H4 (cell line): ENCODE measurements at regions not wholly inside any gene's neighbourhood (a gene's known extent, or its start where the extent isn't known, plus 50 kb on each side); places are given as distances from the start of the nearest gene placed in this dataset.
"Not testable (repeated sequence)": the region's sequence is repeated elsewhere in the genome, so short reads cannot be mapped to it uniquely, and the experiment has no call there.

Experiments used
- DNase-seq: peaks from one replicate; pipeline ENCODE4 v3.0.0-alpha.2; 2015; ENCODE audit warnings: low spot score

- not testable (repeated sequence) for DNase-seq
Observed at GRCh38 chr1:73245196-73245595, 952.8 kb downstream of the LRRIQ3 start.

DNA sequence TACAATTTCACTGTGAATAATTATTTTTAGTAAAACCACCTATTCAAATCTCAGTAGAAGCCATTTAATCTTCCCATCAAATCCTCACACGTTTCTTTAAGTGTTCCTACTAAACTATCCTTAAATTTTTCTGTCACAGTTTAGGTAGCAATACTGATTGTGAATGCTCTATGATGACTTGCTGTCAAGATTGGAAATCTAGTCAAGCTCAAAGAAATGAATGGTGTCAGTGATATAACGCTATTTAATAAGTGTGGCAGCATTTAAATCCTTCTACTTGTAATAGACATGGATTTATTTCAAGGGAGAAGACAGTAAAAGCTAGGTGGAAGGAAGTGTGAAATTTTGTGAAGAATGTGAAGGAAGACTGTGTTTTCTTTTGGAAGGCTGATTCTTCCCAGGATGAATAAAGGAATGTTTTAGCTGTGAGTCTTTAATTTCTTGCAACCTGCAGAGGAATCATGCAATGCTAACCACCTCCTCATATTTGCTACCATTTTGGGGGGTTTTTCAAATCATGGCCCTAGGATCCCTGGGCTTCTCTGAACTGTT, 936.7 kb upstream of the NEGR1 start:
- no peak for DNase-seq

- DNase-seq, result no peak
Observed at GRCh38 chr1:73205294-73205973, 923.1 kb upstream of the NEGR1 start.

- no peak for DNase-seq
Observed at GRCh38 chr1:73197972-73198371, 915.6 kb upstream of the NEGR1 start.

DNA sequence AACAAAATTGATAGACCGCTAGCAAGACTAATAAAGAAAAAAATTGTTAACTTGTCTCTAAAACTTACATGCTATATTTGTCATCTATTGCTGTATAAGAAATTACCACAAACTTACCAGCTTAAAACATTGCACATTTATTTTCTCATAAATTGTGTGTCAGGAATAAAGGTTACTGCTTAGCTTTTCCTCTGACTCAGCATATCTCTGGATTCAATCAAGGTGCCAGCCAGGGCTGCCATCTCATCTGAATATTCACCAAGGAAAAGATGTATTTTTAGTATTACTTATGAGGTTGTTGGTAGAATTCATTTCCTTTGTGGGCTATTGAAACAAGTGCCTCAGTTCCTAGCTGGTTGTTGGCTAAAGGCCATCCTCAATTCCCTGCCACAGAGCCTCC, 912.6 kb upstream of the NEGR1 start:
- DNase-seq, result no peak

- DNase-seq, result not testable (repeated sequence)
Observed at GRCh38 chr1:73183581-73183980, 901.2 kb upstream of the NEGR1 start.

DNA sequence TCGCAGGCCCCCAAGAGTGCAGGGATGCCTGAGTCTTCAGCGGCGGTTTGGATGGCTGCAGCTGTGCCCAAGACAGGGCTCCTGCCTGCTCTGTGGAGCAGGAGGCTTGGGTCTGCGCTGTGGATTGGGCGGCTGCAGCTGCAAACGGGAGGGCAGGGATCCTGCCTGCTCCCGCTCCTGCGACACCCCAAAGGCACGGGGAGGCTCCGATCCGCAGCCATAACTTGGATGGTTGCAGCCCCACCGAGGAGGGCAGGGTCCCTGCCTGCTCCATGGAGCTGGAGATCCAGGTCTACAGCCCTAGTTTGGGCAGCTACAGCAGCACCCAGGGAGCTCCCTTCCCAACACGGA, 898.8 kb upstream of the NEGR1 start:
- DNase-seq, result no peak

DNA sequence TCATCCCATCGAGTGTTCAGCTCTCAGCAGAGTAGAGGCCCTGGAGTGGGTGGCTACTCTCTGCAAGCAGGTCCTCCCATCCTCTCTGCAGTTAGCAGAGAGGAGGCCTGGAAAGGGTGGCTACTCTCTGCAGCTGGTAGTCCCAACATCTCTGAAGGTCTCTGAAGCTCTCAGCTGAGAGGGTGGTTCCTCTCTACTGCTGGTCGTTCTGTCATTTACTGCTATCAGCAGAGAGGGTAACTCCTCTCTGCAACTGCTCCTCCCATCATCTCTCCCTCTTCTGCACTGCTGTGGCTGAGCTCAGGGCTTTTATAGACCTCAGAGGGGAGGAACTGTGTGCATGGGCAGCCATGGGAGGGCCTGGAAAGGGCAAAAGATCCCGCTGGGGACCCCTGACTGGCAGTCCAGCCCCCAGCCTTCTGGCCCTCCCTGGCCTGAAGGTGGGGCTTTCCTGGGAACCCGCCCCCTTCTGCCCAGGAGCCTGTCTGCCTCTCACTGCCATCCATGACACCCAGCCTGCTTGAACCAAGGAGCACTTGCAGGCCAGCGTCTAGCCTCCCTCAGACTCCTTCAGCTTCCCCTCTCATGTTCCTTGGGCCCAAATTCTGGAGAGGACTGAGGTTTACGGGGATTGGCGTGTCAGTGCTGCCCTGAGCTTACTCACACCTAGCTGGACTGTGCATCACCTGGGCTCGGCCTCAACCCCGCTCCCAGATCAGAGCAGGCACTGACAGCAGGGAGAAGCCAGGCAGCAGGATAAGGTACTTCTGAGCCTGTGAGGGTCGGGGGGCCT, 898.3 kb upstream of the NEGR1 start:
- DNase-seq, result no peak

DNA sequence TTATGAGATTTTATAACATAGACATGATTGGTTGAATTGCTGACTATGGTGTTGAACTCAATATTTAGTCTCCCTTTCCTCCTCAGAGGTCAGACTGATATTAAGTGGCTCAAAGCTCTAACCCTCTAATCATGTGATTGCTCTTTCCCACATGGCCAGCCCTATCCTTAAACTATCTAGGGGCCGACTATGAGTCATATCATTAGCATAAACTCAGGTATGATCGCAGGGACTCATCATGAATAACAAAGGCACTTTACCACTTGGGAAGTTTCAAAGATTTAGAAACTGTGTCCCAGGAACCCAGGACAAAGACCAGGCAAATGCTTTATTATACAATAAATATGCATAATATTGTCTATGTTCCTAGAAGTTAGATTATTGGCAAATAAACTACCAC, 894.6 kb upstream of the NEGR1 start:
- no peak for DNase-seq

GRCh38 chr1:73167009-73167657, 884.8 kb upstream of the NEGR1 start:
- no peak for DNase-seq

DNA sequence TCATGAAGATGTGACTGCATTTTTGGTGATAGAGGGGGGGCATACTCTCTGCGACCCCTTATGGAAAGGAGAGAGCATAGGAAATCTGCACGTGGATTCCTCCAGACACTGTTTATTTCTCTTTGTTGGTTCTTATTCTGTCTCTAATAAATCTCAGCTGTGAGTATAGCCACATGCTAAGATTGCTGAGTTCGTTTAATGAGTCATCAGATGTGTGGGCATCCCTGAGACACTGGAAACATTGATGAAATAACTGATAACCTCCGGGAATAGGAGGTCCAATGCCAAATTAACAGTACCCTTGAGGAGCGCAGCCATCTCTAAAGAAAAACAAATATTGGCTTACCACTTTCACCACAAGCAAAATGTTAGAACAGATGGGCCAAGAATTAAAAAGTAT, 880.2 kb upstream of the NEGR1 start:
- peak; percentile 51 for DNase-seq

DNA sequence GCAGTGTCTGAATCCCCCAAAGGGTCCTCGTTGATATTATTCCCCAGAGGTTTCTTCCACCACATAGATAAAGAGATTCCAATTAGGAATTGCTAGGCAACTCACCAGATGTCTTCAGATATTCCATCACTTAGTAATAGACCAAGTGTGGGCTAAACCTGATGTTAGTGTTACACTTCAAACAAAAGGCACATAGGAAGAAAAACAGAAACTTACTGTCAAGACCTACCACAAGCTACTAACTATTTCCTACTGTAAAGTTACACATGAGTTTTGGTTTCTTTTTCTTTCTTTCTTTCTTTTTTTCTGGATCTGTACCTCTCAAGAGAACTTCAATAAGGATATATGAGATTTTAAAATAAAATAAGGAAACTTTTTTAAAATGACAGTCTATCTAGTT, 879.1 kb upstream of the NEGR1 start:
- no peak for DNase-seq

- DNase-seq, result peak; percentile 59
Observed at GRCh38 chr1:73160759-73161158, 878.4 kb upstream of the NEGR1 start.

DNA sequence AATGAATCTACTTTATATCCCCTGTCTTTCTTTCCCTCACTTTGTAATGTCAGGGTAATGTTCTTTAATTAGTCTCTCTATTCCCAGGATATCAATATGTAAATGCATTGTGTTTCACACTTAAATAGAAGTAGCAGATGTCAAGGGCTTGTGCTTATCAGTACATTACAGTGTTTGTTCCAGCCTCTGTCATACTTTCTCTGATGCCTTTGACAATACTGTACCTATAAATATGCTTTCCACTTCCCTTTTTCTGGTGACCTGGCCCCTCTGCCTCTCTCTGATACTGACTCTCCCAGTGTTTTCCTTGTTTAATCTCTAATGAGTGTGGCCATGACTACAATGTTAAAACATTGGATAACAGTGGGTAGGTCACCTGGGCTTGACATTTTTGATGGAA, 862.0 kb upstream of the NEGR1 start:
- DNase-seq, result no peak

DNA sequence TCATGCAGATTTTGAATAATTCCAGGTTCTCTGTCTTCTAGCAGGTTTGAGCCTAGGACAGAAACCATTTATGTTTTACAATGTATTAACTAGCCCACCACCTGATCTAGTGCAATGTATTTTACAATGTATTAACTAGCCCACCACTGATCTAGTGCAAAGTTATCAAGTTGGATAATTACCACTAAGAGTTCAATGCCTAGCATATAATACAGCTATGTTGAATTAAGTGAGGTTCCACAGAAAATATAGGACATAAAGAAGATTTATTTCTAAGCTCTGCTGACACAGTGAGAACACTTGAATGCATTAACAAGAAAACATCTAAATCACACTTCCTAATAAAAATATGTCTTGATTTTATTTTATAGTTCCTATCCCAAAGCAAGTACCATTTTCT, 854.6 kb upstream of the NEGR1 start:
- DNase-seq, result no peak

DNA sequence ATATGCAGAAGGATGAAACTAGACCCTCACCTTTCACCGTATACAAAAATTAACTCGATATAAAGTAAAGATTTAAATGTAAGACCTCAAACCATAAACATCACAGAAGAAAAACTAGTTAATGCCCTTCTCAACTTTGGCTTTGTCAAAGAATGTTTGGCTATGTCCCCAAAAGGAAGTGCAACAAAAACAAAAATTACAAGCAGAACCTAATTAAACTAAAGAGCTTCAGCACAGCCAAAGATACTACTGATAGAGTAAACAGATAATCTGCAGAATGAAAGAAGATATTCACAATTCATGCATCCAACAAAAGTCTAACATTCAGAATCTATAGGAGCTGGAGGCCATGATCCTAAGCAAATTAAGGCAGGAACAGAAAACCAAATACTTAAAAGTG, 824.6 kb upstream of the NEGR1 start:
- no peak for DNase-seq

DNA sequence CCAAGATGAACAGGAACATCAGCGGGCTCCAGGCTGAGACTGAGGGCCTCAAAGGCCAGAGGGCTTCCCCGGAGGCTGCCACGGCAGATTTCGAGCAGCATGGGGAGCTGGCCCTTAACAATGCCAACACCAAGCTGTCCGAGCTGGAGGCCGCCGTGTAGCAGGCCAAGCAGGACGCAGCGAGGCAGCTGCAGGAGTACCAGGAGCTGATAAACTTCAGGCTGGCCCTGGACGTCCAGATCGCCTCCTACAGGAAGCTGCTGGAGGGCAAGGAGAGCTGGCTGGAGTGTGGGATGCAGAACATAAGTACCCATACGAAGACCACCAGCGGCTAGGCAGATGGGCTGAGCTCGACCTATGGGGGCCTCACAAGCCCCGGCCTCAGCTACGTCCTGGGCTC, 823.4 kb upstream of the NEGR1 start:
- DNase-seq, result no peak

DNA sequence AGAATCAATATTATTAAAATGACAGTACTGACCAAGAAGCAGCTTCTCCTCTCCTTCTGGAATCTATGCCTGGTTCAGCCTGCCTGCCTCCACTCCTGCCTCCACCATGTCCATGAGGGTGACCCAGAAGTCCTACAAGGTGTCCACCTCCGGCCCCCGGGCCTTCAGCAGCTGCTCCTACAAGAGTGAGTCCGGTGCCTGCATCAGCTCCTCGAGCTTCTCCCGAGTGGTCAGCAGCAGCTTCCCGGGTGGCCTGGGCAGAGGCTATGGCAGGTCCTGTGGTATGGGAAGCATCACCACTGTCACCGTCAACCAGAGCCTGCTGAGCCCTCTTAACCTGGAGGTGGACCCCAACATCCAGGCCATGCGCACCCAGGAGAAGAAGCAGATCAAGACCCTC, 822.4 kb upstream of the NEGR1 start:
- no peak for DNase-seq

DNA sequence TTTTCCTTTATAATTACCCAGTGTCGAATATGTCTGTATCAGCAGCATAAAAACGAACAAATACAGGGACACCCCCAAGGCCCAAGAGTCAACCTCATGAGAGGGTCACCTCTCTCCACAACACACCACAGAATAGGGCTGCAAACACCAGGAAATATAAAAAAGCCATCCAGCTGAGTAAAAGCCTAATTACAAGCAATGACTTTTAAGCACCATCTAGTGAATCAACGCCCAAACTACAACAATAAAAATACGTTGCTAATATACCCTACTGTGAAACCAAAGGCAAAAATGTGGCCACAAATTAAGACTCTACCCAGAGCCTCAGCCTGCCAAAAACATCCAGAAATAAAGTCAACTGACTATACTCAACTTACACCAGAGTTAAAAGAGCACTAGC, 817.9 kb upstream of the NEGR1 start:
- DNase-seq, result peak; percentile 29

DNA sequence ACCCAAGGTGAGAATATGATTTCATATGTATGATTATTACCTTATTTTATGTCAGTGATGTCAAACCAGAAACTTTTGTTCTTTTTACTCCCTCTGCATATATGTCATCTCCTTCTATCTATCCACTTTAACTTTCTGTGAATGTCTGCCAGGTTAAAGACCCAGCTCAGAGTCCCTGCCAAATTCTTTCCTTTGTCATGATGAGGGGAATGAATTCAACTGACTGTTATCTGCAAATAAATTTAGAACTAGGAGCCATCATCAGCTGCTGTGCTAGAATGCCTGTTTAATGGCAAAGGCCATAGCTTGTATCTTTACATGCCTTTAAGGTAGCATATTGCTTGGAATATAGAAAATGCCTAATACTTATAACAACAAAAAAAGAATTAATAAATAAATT, 815.6 kb upstream of the NEGR1 start:
- DNase-seq, result no peak

GRCh38 chr1:73096841-73097240, 814.5 kb upstream of the NEGR1 start:
- no peak for DNase-seq

DNA sequence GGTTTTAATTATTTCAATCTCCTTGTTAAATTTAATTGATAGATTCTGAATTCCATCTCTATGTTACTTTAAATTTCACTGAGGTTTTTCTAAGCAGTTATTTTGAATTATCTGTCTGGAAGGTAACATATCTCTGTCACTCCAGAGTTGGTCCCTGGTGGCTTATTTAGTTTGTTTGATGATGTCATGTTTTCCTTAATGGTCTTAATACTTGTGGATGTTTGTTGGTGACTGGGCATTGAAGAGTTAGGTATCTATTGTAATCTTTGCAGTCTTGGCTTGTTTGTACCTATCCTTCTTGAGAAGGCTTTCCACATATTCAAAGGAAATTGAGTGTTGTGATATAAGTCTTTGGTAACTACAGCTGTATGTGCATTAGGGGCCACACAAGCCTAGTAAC, 810.0 kb upstream of the NEGR1 start:
- DNase-seq, result no peak

DNA sequence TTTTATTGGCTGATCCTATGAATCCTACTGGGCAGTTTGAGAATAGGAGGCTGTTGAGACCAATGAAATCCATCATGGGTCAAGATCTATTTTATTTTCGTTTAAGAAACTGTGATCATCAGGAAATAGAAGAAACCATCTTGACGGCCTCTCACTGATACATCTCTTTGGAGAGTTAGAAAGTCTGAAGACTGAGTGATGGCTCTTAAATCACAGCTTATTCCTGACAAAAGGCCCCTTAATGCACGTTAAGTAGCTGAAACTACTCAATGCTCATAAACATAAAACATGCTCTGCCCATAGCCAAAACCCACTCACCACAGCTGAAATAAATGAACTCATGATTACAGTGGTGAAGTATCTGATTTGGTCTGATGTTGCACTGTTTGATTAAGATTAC, 784.5 kb upstream of the NEGR1 start:
- no peak for DNase-seq
